ENCODE measurements at regions not wholly inside any gene's neighbourhood (a gene's known extent, or its start where the extent isn't known, plus 50 kb on each side); places are given as distances from the start of the nearest gene placed in this dataset.

DNA sequence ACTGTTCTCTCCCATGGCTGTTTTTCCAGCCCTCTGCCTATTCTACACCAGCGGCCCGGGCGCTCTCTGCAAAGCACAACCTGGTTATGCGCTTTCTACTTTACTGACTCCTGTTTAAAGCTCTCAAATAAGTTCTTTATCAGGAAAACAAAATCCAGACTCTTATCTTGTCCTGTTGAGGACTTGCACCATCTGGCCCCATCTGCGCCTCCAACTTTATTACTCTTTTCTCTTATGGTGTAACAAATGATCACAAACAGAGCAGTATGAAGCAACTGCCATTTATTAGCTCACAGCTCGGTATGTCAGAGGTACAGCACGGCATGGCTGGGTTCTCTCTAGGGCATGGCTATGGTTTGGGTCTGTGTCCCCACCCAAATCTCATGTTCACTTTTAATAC is 236.5 kb upstream of the NT5C1B start:
- DNase-seq (ENCODE audit: low read depth) = no peak
- TF ChIP-seq, protein P1, sequence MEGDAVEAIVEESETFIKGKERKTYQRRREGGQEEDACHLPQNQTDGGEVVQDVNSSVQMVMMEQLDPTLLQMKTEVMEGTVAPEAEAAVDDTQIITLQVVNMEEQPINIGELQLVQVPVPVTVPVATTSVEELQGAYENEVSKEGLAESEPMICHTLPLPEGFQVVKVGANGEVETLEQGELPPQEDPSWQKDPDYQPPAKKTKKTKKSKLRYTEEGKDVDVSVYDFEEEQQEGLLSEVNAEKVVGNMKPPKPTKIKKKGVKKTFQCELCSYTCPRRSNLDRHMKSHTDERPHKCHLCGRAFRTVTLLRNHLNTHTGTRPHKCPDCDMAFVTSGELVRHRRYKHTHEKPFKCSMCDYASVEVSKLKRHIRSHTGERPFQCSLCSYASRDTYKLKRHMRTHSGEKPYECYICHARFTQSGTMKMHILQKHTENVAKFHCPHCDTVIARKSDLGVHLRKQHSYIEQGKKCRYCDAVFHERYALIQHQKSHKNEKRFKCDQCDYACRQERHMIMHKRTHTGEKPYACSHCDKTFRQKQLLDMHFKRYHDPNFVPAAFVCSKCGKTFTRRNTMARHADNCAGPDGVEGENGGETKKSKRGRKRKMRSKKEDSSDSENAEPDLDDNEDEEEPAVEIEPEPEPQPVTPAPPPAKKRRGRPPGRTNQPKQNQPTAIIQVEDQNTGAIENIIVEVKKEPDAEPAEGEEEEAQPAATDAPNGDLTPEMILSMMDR (IDR thresholded peaks at IDR 0.05; ENCODE audit: insufficient read depth, low read depth, low read length, missing control alignments) = no peak
- H3K4me3 ChIP-seq (ENCODE audit: low read length) = no peak overlapping the region

DNA sequence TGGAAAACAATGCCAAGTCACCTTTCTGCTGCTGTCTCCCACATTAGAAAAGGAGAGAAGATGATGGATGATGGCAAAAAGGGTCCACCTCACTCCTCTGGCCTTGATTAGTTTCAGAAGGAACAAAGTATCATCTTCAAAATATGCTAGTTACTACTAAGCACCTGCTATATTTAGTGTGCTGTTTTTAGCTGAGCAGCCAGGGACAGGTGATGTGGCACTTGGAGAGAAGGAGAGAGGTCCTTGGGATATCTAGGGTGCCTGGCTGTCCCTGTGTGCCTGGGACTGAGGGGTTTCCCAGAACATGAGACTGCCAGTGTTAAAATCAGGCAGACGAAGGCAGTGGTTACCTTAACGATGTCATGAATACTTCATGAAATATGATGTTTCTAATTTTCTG is 235.5 kb upstream of the NT5C1B start:
- no peak overlapping the region for H3K4me3 ChIP-seq (ENCODE audit: low read length)
- DNase-seq (ENCODE audit: low read depth) = no peak
- TF ChIP-seq, protein P1 (IDR thresholded peaks at IDR 0.05; ENCODE audit: insufficient read depth, low read depth, low read length, missing control alignments) = no peak

GRCh38 chr2:18824325-18824790 is 235.0 kb upstream of the NT5C1B start:
- TF ChIP-seq, protein P1 (IDR thresholded peaks at IDR 0.05; ENCODE audit: insufficient read depth, low read depth, low read length, missing control alignments) = no peak
- no peak for DNase-seq (ENCODE audit: low read depth)

GRCh38 chr2:18821431-18821830 is 232.1 kb upstream of the NT5C1B start:
- TF ChIP-seq, protein P1 (IDR thresholded peaks at IDR 0.05; ENCODE audit: insufficient read depth, low read depth, low read length, missing control alignments) = no peak
- no peak overlapping the region for H3K4me3 ChIP-seq (ENCODE audit: low read length)
- DNase-seq (ENCODE audit: low read depth) = no peak

More at GRCh38 chr2:18824325-18824790, 235.0 kb upstream of the NT5C1B start:
- H3K4me3 ChIP-seq (ENCODE audit: low read length) = no peak overlapping the region

GRCh38 chr2:18820966-18821365 is 231.6 kb upstream of the NT5C1B start:
- no peak overlapping the region for H3K4me3 ChIP-seq (ENCODE audit: low read length)
- TF ChIP-seq, protein P1 (IDR thresholded peaks at IDR 0.05; ENCODE audit: insufficient read depth, low read depth, low read length, missing control alignments) = no peak
- no peak for DNase-seq (ENCODE audit: low read depth)

DNA sequence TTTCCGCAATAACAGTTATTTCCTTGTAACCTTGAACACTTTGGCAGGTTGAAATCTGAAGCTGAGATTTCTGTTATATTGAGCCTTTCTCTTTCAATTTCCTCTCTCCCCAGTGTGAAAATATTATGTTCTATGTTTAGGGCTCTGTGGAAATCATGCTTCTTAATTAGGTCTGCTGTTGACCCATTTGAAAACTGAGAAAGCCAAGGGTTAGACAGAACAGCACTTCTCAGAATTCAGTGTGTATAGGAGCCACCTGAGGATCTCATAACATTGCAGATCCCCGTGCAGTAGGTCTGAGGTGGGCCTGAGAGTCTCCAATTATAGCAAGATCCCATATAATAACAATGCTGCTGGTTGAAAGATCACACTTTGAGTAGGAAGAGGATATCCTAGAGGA is 230.2 kb upstream of the NT5C1B start:
- TF ChIP-seq, protein P1 (IDR thresholded peaks at IDR 0.05; ENCODE audit: insufficient read depth, low read depth, low read length, missing control alignments) = no peak
- H3K4me3 ChIP-seq (ENCODE audit: low read length) = no peak overlapping the region
- no peak for DNase-seq (ENCODE audit: low read depth)

GRCh38 chr2:18814387-18814786 is 225.0 kb upstream of the NT5C1B start:
- TF ChIP-seq, protein P1 (IDR thresholded peaks at IDR 0.05; ENCODE audit: insufficient read depth, low read depth, low read length, missing control alignments) = no peak
- DNase-seq (ENCODE audit: low read depth) = no peak
- H3K4me3 ChIP-seq (ENCODE audit: low read length) = no peak overlapping the region
